IMR-90 (cell line): ENCODE measurements at regions not wholly inside any gene's neighbourhood (a gene's known extent, or its start where the extent isn't known, plus 50 kb on each side); places are given as distances from the start of the nearest gene placed in this dataset.
A peak's percentile ranks its signal among the peaks of the same experiment; 100 is the strongest.

ENCODE experiments used
- ATAC-seq: fragments of 200-7000 bp; cut with Tn5 transposase; 2 replicates; pipeline ENCODE4 v1.9.1; 2020; ENCODE audit warnings: low read depth, mild to moderate bottlenecking, moderate library complexity
- BruUV-seq: library from RNA; stranded (reverse); fragments of 400-500 nt; replicated peaks from 2 replicates; lab custom pipeline; 2021; lab: Mats Ljungman, UMichigan
- CTCF ChIA-PET: fragments of 300-600 bp; formaldehyde crosslinking; extraction: SDS; loops from one replicate; lab custom pipeline; 2021; ENCODE audit warnings: antibody characterized with exemption; lab: Yijun Ruan, JAX
- POLR2A ChIA-PET: fragments of 300-600 bp; sonication (Branson Sonifier 250); formaldehyde crosslinking; loops from one replicate; lab custom pipeline; 2022; ENCODE audit warnings: antibody characterized with exemption; ENCODE audit not compliant: unreplicated experiment; lab: Charles Lee
- DNase-seq: peaks from one replicate; pipeline ENCODE4 v3.0.0; 2013
- H2AFZ ChIP-seq: replicated peaks from 2 replicates; pipeline ENCODE3; 2013; ENCODE audit warnings: low read length, mild to moderate bottlenecking; ENCODE audit not compliant: poor library complexity
- H2AK5ac ChIP-seq: 2 replicates; pipeline ENCODE4 v1.6.1; 2013; ENCODE audit warnings: low read depth, low read length, inconsistent platforms
- H2AK9ac ChIP-seq: replicated peaks from 2 replicates; pipeline ENCODE3; 2013; ENCODE audit warnings: mild to moderate bottlenecking, low read depth, low read length, moderate library complexity; ENCODE audit not compliant: poor library complexity
- H2BK120ac ChIP-seq: 2 replicates; pipeline ENCODE4 v1.6.1; 2013; ENCODE audit warnings: low read depth, low read length, inconsistent platforms
- H2BK15ac ChIP-seq: 3 replicates; pipeline ENCODE4 v1.6.1; 2013; ENCODE audit warnings: low read depth, low read length, inconsistent platforms
- H2BK20ac ChIP-seq: 2 replicates; pipeline ENCODE4 v1.6.1; 2013; ENCODE audit warnings: low read depth, mild to moderate bottlenecking, inconsistent platforms, low read length, moderate library complexity
- H2BK5ac ChIP-seq: 2 replicates; pipeline ENCODE4 v1.6.1; 2013; ENCODE audit warnings: mild to moderate bottlenecking, low read depth, low read length, inconsistent platforms; ENCODE audit not compliant: poor library complexity, severe bottlenecking
- H3K14ac ChIP-seq: replicated peaks from 2 replicates; pipeline ENCODE4 v1.6.1; 2013; ENCODE audit warnings: low read depth, low read length, inconsistent platforms
- H3K18ac ChIP-seq: 2 replicates; pipeline ENCODE4 v1.6.1; 2013; ENCODE audit warnings: low read depth, low read length, control low read depth
- H3K23ac ChIP-seq: 2 replicates; pipeline ENCODE4 v1.6.1; 2013; ENCODE audit warnings: low read depth, low read length, inconsistent platforms
- H3K27ac ChIP-seq: 2 replicates; pipeline ENCODE4 v1.5.1; 2013; ENCODE audit warnings: mild to moderate bottlenecking, control low read depth, low read length; ENCODE audit not compliant: insufficient read depth
- H3K27me3 ChIP-seq: 2 replicates; pipeline ENCODE4 v1.6.1; 2013; ENCODE audit warnings: low read length; ENCODE audit not compliant: control insufficient read depth, insufficient read depth
- H3K36me3 ChIP-seq: 2 replicates; pipeline ENCODE4 v1.6.1; 2013; ENCODE audit warnings: low read length, mixed read lengths; ENCODE audit not compliant: control insufficient read depth, insufficient read depth
- H3K4ac ChIP-seq: 2 replicates; pipeline ENCODE4 v1.6.1; 2013; ENCODE audit warnings: low read depth, low read length, inconsistent platforms
- H3K4me1 ChIP-seq: 2 replicates; pipeline ENCODE4 v1.6.1; 2013; ENCODE audit warnings: low read length, mixed read lengths; ENCODE audit not compliant: control insufficient read depth, insufficient read depth
- H3K4me2 ChIP-seq: 2 replicates; pipeline ENCODE4 v1.6.1; 2013; ENCODE audit warnings: low read depth, mild to moderate bottlenecking, control low read depth, low read length, moderate library complexity
- H3K4me3 ChIP-seq: 2 replicates; pipeline ENCODE4 v1.5.1; 2013; ENCODE audit warnings: low read depth, mild to moderate bottlenecking, control low read depth, low read length, moderate library complexity; ENCODE audit not compliant: insufficient read depth
- H3K56ac ChIP-seq: 2 replicates; pipeline ENCODE4 v1.6.1; 2013; ENCODE audit warnings: low read length, inconsistent platforms; ENCODE audit not compliant: insufficient read depth; ENCODE audit errors: extremely low read depth
- H3K79me1 ChIP-seq, 2 experiments: 2 replicates each; pipeline ENCODE4 v1.6.1; 2013; ENCODE audit warnings: low read length in 2 of 2, inconsistent platforms in 1 of 2, low read depth in 1 of 2
- H3K9ac ChIP-seq: 2 replicates; pipeline ENCODE4 v1.6.1; 2013; ENCODE audit warnings: low read depth, low read length, control low read depth
- H3K9me1 ChIP-seq: 2 replicates; pipeline ENCODE4 v1.6.1; 2013; ENCODE audit warnings: low read length, inconsistent platforms; ENCODE audit not compliant: insufficient read depth
- H3K9me3 ChIP-seq: 2 replicates; pipeline ENCODE4 v1.6.1; 2013; ENCODE audit warnings: low read length; ENCODE audit not compliant: control insufficient read depth, insufficient read depth
- H4K20me1 ChIP-seq: 2 replicates; pipeline ENCODE4 v1.6.1; 2013; ENCODE audit warnings: low read length, inconsistent platforms; ENCODE audit not compliant: insufficient read depth
- H4K5ac ChIP-seq: 2 replicates; pipeline ENCODE4 v1.6.1; 2013; ENCODE audit warnings: mild to moderate bottlenecking, low read depth, low read length, control low read depth
- H4K8ac ChIP-seq, 2 experiments: 2 replicates each; pipeline ENCODE4 v1.6.1; 2013; ENCODE audit warnings: low read depth in 2 of 2, low read length in 2 of 2, control low read depth in 1 of 2, inconsistent platforms in 1 of 2
- H4K91ac ChIP-seq: 2 replicates; pipeline ENCODE4 v1.6.1; 2013; ENCODE audit warnings: low read depth, low read length, inconsistent platforms; ENCODE audit not compliant: insufficient read depth
- BHLHE40 ChIP-seq: fragments of 150-350 bp; IDR thresholded peaks from 2 replicates; pipeline ENCODE4 v1.6.1; 2016; ENCODE audit warnings: mild to moderate bottlenecking, low read depth, low read length
- CEBPB ChIP-seq: IDR thresholded peaks from 2 replicates; pipeline ENCODE4 v1.6.1; 2012; ENCODE audit warnings: low read depth, low read length, improper control_type of control experiment
- CHD1 ChIP-seq: IDR thresholded peaks from 2 replicates; pipeline ENCODE4 v1.6.1; 2012; ENCODE audit warnings: low read depth, low read length, improper control_type of control experiment
- CTCF ChIP-seq: conservative IDR thresholded peaks from 2 replicates; pipeline ENCODE4 v1.5.1; 2012; ENCODE audit warnings: mild to moderate bottlenecking, low read depth, low read length, improper control_type of control experiment
- FOS ChIP-seq: fragments of 150-350 bp; IDR thresholded peaks from 2 replicates; pipeline ENCODE4 v1.6.1; 2016; ENCODE audit warnings: low read depth, low read length
- MAZ ChIP-seq: IDR thresholded peaks from 2 replicates; pipeline ENCODE4 v1.6.1; 2012; ENCODE audit warnings: low read depth, mild to moderate bottlenecking, low read length, improper control_type of control experiment, moderate library complexity, borderline replicate concordance
- NFE2L2 ChIP-seq: fragments of 150-350 bp; IDR thresholded peaks from 2 replicates; pipeline ENCODE4 v1.6.1; 2016; ENCODE audit warnings: low read depth, mild to moderate bottlenecking, low read length
- RCOR1 ChIP-seq: IDR thresholded peaks from 2 replicates; pipeline ENCODE4 v1.6.1; 2012; ENCODE audit warnings: mild to moderate bottlenecking, low read length, improper control_type of control experiment; ENCODE audit not compliant: insufficient replicate concordance
- RFX5 ChIP-seq: IDR thresholded peaks from 2 replicates; pipeline ENCODE4 v1.8.0; 2012; ENCODE audit warnings: low read depth, mild to moderate bottlenecking, low read length, moderate library complexity
- USF2 ChIP-seq: fragments of 150-350 bp; IDR thresholded peaks from 2 replicates; pipeline ENCODE4 v1.6.1; 2017; ENCODE audit warnings: mild to moderate bottlenecking, antibody characterized with exemption, low read length, low read depth
- dilution Hi-C: fragments of 300-500 bp; cut with HindIII; formaldehyde crosslinking; loops from one replicate; pipeline ENCODE4 v1.14.3; 2018; ENCODE audit warnings: low sequenced_read_pairs; ENCODE audit not compliant: unreplicated experiment
- in situ Hi-C: fragments of 300-500 bp; cut with MboI; formaldehyde crosslinking; loops from 3 replicates; pipeline ENCODE4 v1.14.3; 2019; ENCODE audit warnings: low sequenced_read_pairs, inconsistent platforms, mixed read lengths
- intact Hi-C: fragments of 100-400 bp; cut with micrococcal nuclease; formaldehyde crosslinking; loops from 2 replicates; pipeline ENCODE4 v1.10.0; 2022

GRCh38 chr12:127657036-127657435 is 609.9 kb upstream of the TMEM132C start:
- Histone ChIP-seq H4K8ac (no peak overlapping the region), H3K56ac (no peak overlapping the region), H3K4me2 (no peak overlapping the region), H3K18ac (no peak overlapping the region; the same call in 1 of the 2 replicates), H4K20me1 (no peaks in the 10 kb centered on the region), H3K27me3 (no peaks in the 10 kb centered on the region), H3K4me1 (no peaks in the 10 kb centered on the region; the same call in 1 of the 2 replicates), H3K23ac (no peak overlapping the region), H2BK120ac (peak overlapping the region; percentile 50; the same call in 1 of the 2 replicates), H2BK5ac (peak overlapping the region; percentile 53), H2BK15ac (peak overlapping the region; percentile 80; the same call in 1 of the 3 replicates), H4K91ac (peak overlapping the region; percentile 26; the same call in 1 of the 2 replicates), H3K9me3 (peaks cover 4% of the 10 kb centered on the region; the same call in 1 of the 2 replicates), H2AK9ac (no peak overlapping the region), H3K9ac (no peak overlapping the region), H3K4me3 (no peak overlapping the region), H4K5ac (no peak overlapping the region), H3K36me3 (no peaks in the 10 kb centered on the region), H2AK5ac (0 out of 2 replicates have a peak overlapping the region, but pooled peaks have one; percentile 5), H2AFZ (no peak overlapping the region), H3K14ac (no peak overlapping the region), H3K27ac (no peak overlapping the region), H2BK20ac (no peak overlapping the region), H3K4ac (peak overlapping the region; percentile 4; the same call in 1 of the 2 replicates), H3K9me1 (peaks cover 3% of the 10 kb centered on the region; the same call in 1 of the 2 replicates), H3K79me1 (no peaks in the 10 kb centered on the region)
- BruUV-seq: no TSS peak
- intact Hi-C loops: no loop called here
- ChIA-PET POLR2A (no interaction called here), CTCF (no interaction called here)
- dilution Hi-C loops: no loop called here
- in situ Hi-C loops: no loop called here
- DNase-seq (no peak), ATAC-seq (no peak)
- TF ChIP-seq RFX5 (no peak), BHLHE40 (no peak), MAZ (no peak), CEBPB (no peak), CTCF (no peak), RCOR1 (no peak), USF2 (no peak), NFE2L2 (no peak), FOS (no peak), CHD1 (no peak)
